HK-2 (cell line): ENCODE measurements at regions not wholly inside any gene's neighbourhood (a gene's known extent, or its start where the extent isn't known, plus 50 kb on each side); places are given as distances from the start of the nearest gene placed in this dataset.

Experiments used
- DNase-seq: peaks from one replicate; pipeline ENCODE4 v3.0.0-alpha.2; 2018; ENCODE audit not compliant: unreplicated experiment

DNA sequence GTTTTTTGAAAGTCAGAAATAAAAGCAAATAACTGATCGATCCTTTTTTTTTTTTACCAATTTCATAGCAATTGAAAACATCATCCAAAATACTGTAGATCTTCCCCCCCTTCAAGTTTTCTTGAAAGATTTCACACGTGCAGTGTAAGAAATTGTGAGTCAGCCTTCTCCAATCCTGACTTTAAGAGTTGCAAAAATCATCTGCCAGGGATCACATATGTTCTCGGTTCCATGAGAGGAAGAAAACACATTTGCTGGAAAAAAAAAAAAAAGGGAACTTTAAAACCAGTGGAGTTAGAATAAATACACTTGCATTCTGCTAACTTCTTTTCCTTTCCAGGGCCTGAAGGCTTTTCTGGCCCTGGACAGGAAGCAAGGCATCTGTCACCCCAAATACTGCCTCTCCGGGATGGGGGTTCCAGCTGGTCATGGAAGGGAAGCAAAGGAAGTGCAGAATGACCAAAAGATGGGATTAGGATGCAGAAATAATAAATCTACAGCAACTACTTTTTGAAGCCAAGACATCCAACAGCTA, 198.4 kb upstream of the KIAA1217 start:
- DNase-seq: no peak

GRCh38 chr10:24012249-24012803, 196.6 kb upstream of the KIAA1217 start:
- no peak for DNase-seq

GRCh38 chr10:24027107-24027506, 181.8 kb upstream of the KIAA1217 start:
- DNase-seq: no peak

DNA sequence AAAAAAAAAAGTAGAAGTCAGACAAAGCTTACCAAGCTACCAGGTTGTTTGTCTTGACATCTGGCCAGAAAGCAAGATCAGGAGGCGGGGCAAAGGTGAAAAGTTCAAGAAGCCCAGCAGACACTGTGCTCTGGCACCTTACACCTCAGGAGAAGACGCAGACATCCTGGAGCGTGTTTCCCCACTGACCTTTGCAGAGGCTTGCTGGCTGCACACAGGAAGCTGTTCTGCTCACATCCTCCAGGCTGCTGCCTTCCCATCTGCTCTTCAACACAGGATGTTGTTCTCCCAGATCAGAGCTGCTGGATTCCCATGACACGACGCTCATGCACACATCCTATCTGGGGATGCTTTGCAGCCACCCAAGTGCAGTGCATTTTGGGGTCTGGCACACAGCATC, 174.4 kb upstream of the KIAA1217 start:
- no peak for DNase-seq

DNA sequence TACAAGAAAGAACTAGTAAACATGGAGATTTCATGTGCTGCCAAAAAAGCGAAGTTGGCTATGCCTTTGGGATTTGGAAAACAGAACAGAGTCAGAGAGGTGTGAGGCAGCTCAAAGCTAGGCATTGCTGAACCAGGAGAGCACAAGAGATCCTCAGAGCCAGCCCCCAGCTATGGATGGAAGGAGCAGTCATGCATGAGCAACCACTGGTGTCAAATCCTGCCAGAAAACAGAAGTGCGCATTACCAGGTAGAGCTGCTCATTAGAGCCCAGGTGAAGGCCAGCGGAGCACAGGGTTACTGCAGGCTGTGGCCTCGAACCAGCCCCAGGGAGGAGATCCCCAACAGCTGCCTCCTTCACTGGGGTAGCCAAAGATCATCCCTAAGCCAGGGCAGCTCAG, 173.2 kb upstream of the KIAA1217 start:
- DNase-seq: no peak

DNA sequence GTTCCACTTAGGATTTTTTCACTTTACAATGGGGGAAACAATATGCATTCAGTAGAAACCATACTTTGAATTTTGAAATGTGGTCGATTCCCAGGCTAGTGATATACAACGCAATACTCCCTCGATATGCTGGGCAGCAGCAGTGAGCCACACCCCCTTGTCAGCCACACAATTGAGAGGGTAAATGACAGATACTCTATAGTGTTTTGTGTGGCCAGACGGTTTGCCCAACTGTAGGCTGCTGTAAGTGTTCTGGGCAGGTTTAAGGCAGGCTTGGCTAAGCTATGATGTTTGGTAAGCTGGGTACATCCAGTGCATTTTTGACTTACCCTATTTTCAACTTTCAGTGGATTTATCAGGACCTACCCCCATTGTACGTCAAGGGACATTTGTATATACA, 169.6 kb upstream of the KIAA1217 start:
- DNase-seq: no peak

DNA sequence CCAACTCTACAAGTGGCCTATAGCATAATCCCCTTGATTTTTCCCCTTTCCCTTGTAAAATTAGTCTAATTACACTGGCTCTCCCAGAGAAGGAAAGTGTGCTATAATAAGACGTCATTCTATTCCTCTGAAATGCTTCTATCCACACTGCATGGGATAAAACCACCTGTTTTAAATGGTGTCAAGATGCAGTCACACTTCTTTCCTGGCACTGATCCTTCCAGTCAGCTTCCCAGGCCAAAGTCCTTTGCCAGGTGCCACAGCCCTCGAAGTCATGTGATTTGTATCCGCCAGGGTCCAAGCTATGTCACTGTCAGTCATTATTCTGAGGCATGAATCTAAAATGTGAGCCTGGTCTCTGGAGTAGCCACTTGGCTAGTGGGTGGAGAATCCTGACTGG, 169.0 kb upstream of the KIAA1217 start:
- no peak for DNase-seq

GRCh38 chr10:24041034-24041433, 167.9 kb upstream of the KIAA1217 start:
- DNase-seq: no peak

DNA sequence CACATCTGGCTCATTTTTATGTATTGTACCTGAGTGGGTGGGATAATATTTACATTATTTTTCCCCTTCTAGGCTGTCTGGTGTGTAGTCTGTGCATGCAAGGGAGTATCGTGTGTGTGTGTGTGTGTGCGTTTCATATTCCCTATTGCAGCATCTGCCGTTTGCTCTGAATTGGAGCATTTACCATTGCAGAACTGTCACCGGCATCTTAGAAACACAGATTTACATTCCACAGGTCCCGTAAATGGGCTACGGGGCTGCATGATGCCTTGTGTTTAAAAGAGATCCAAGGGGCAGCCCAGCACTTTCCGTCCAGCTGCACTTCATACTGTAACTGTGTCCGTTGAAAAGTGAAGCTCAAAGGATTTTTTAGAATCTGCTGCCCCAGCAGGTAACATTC, 167.1 kb upstream of the KIAA1217 start:
- no peak for DNase-seq

- no peak for DNase-seq
Measured at GRCh38 chr10:24042884-24043283, 166.1 kb upstream of the KIAA1217 start.

GRCh38 chr10:24046060-24046459, 162.9 kb upstream of the KIAA1217 start:
- DNase-seq: no peak

DNA sequence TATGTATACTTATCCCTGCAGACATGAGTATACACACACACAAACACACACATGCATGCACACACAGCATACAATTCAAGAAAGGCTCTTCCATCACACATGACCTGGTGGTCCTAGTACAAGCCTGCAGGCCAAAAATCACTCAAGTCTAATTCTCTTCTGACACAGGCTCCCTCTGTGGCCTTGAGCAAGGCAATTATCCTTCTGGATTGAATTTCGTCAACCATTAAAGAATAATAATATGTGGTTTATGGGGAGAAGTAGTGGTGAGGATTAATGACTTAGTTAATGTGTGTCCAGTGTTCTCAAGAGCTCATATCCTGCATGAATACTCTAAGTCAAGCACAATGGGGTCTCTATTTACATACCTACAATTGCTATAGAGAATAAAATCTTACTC, 161.8 kb upstream of the KIAA1217 start:
- no peak for DNase-seq

DNA sequence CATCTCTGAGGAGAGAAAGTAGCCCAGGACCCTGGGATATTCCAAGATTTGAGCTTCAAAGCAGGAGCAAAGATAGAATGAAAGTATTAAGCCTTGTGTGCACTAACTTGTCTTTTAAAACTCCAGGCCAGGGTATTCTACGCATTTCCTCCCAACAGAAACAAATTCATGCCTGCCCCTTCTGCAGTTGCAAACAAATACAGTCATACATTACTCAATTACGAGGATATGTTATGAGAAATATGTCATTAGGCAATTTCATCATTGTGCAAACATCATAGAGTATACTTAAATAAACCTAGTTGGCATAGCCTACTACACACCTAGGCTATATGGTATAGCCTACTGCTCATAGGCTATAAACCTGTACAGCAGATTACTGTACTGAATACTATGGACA, 154.5 kb upstream of the KIAA1217 start:
- DNase-seq: no peak

DNA sequence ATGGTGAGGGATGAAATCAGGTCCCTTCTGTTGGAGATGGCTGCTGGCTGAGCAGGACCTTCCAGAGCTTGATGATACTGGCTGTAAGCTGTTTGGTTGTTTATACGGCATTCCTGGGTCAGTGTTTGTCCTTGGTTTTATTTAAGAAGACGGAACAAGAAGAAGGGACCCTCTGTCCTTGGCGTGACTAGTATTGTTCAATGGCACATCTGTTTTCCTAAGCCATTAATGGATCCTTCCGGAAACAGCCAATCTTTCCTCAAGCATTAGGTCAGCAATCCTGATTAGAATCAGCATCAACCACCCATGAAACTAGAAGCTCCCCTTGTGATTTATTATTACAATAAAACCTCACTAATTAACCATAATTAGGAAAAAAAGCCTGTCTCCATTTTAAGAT, 128.7 kb upstream of the KIAA1217 start:
- no peak for DNase-seq

DNA sequence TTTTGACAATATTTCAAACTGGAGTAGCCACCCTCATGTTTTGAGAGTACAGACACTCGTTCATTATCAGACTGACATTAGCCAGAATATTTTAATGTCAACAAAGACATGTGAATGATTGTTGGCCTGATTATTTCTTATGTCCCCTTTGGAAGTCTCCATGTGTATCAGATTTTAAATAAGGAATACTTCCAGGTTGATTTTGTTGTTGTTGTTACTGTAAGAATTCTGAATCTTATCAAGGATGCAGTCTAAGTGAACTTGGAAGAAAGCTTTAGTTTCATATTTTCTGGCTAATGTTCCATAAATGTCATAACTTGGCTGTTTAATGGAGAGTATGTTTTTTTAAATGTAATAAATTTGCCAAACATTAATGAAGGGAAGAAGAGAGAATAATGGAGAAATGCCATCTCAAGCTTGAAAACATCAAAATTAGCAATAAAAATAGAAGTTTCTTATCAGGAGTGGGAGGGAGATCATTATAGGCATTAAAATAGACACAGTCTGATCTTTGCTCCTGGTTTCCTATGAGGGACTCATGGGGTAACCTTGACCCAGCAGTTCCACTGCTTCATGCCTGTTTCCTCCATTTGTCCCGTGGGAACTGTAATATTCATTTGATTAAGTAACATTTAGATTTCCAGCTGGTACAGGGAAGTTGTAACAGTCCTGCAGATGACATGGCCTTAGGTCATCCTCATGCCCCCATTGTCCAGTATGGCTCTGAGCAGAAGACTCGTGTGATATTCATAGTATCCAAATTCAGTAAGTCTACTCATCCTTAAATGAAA, 122.4 kb upstream of the KIAA1217 start:
- DNase-seq: no peak

- no peak for DNase-seq
Measured at GRCh38 chr10:24091256-24091655, 117.7 kb upstream of the KIAA1217 start.

DNA sequence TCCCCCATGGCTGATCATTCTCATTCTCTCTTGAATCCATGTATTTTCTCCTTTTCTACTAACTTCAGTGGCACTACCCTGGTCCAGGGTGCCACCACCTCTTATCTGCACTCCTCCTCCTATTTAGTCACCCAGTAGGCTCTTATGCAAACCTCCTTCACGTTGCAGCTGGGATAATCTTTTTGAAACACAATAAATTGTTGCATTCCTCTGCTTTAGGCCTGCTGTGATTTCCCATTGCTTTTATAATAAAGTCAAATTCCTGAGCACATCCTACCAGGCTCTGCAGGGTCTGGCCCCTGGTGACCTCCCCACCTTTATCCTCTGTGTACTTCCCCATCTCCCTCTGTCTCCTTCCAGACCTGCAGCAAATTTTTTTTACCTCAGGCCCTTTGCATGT, 112.7 kb upstream of the KIAA1217 start:
- DNase-seq: no peak

DNA sequence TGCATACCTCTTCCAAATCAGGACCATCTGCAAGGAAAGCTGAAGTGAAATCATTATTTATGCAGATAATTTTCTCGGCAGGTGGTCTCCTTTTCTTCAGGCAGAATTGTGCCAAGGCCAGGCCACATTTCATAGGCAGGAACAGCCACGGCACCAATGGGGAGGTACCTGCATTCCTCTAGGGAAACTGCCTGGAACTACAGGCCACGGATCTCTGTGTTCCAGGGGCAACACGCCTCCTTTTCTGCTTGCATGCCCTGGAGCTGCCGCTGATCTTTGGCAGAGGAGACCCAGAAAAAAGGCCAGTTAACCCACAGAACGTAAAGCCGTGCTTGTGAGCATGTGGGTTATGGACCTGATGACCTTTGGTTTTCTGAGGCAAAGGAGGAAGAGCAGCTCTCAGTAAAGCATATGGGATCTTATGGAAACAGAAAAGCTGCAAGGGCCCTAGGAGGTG, 111.2 kb upstream of the KIAA1217 start:
- no peak for DNase-seq

DNA sequence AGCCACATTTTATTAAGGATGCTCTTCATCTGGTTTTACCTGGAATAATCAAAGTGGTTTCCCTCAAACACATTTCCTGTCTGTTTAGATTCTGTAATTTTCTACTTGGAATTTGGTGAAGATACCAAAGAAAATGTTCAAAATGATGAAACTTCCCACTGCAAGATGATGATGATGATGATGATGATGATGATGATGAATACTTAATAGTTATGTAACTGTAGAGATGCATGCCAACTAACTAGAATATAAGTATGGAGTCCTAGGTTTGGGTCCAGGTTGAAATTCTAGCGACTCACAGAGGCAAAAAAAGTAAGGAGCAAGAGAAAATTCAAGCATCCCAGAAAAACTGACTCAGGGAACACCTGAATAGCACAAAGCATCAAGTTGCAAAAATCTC, 104.0 kb upstream of the KIAA1217 start:
- DNase-seq: no peak

DNA sequence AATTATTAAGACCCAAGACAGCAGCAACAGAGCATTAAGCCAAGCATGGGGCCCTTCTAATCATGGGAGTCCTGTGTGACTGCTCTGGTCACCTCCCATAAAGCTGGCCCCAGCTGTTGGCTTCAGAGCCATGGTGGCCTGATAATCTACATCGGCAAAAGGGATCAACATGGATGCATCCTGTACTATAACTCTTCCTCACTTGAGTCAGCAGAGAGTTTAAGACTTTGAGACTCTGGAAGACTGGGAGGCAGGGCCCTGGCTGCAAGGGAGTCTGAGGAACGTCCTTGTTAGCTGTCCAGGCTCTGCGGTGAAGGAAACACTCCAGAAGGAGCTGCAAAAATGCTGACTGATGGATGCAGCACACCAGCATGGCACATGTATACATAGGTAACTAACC, 95.0 kb upstream of the KIAA1217 start:
- no peak for DNase-seq

- no peak for DNase-seq
Measured at GRCh38 chr10:24114556-24114955, 94.4 kb upstream of the KIAA1217 start.

- DNase-seq: no peak
Measured at GRCh38 chr10:24115403-24115802, 93.5 kb upstream of the KIAA1217 start.

GRCh38 chr10:24118246-24118645, 90.7 kb upstream of the KIAA1217 start:
- DNase-seq: no peak

DNA sequence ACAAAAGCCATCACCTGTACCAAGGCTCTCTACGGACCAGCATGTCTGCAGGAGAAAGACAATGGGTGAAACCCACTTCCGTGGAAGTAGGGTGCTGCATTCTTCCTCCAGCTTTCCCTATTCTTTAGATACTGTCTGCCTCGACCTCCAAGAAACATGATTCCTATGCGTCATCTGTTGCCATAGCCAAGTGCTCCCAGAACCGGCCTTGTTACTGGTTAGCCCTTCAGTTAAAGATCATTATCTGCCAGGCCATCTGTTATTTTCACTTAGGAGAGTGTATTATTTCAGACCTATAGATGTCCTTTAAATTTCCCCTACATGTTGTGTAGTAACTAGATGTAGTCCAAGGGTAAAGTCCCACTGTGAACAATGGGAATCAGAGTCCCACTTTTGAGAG, 89.0 kb upstream of the KIAA1217 start:
- no peak for DNase-seq
